ENCODE measurements at regions not wholly inside any gene's neighbourhood (a gene's known extent, or its start where the extent isn't known, plus 50 kb on each side); places are given as distances from the start of the nearest gene placed in this dataset.

GRCh38 chr14:53735916-53736315 lies 220.7 kb downstream of the BMP4 start:
- TF ChIP-seq CTCF (IDR thresholded peaks at IDR 0.05; ENCODE audit: control extremely low read depth in 1 of 3, insufficient read depth in 1 of 3, low read depth in 1 of 3, low read length in 3 of 3) (no peak), CREB1 (IDR thresholded peaks at IDR 0.05) (no peak), JUN (IDR thresholded peaks at IDR 0.05; ENCODE audit: low read depth, low read length) (no peak)

Measured in H1 (cell line).